ENCODE measurements at regions not wholly inside any gene's neighbourhood (a gene's known extent, or its start where the extent isn't known, plus 50 kb on each side); places are given as distances from the start of the nearest gene placed in this dataset.

DNA sequence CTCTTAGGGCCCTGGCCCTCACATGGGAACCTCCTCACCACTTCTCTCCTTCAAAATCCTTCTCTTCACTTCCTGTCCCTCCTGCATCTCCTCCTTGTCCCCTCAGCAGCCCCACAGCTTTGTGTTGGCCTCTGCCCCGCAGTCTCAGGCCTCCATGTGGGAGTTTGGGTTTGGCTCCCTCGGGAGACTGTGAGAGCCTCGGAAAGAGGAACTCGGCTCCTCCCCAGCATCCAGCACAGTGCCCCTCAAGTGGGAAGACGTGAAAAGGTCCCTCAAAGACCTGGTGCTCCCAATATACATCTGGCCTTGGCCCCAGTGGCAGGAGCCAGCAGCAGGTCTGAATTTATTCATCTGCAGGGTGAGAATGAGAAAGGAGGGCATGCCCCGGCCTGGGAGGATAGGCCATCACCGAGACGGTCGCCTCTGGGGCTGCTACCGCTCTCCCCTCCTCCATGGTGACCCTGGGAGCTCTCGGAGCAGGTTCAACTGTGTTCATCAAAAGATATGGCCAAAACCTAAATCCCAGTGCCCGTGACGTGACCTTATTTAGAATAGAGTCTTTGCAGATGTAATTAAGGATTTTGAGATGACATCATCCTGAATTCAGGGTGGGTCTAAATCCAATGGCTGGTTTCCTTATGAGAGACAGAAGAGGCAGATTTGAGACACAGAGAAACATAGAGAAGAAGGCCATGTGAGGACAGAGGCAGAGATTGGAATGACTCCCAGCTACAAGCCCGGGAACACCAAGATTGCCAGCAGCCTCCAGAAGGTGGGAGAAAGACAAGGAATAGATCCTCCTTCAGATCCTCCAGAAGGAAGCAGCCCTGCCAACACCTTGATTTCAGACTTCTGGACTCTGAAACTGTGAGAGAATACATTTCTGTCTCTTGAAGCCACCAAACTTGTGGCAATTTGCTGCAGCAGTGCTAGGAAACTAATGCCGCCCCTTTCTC lies 135.1 kb downstream of the MRM1 start:
- Histone ChIP-seq H3K79me1 (ENCODE audit: low read depth, low read length) (no peaks in the 10 kb centered on the region), H3K4ac (replicated peaks; ENCODE audit: insufficient read length, low read depth, low read length) (no peak overlapping the region), H3K9me3 (ENCODE audit: insufficient read depth in 2 of 2, low read depth in 1 of 2, low read length in 1 of 2) (no peaks in the 10 kb centered on the region), H4K5ac (ENCODE audit: insufficient read length, low read depth, low read length) (no peak overlapping the region), H2AFZ (ENCODE audit: low read length) (no peak overlapping the region), H3K27ac (ENCODE audit: low read depth, low read length) (no peak overlapping the region), H3K36me3 (ENCODE audit: control insufficient read depth in 2 of 4, insufficient read depth in 4 of 4, low read length in 3 of 4) (no peaks in the 10 kb centered on the region; a peak in 1 of 8 replicates), H2AK5ac (ENCODE audit: low read depth, low read length) (no peak overlapping the region), H3K23ac (ENCODE audit: insufficient read length) (no peak overlapping the region), H2BK20ac (ENCODE audit: low read length) (no peak overlapping the region), H2BK5ac (ENCODE audit: low read depth, low read length) (no peak overlapping the region), H3K14ac (ENCODE audit: insufficient read length) (no peak overlapping the region), H3K79me2 (ENCODE audit: control insufficient read depth in 1 of 2, insufficient read depth in 2 of 2, low read length in 2 of 2) (0 out of 4 replicates have a peak, but pooled peaks cover 0 to 3% of the 10 kb centered on the region in 2 experiments), H3K9ac (replicated peaks in 1 of 4; ENCODE audit: extremely low read depth in 1 of 4, low read depth in 3 of 4, low read length in 3 of 4) (no peak overlapping the region), H3K4me2 (ENCODE audit: insufficient read depth in 1 of 2, low read depth in 2 of 2, low read length in 2 of 2) (no peak overlapping the region), H4K91ac (replicated peaks; ENCODE audit: insufficient read length, low read length) (peak overlapping the region; percentile 79), H2BK12ac (ENCODE audit: low read depth, low read length) (no peak overlapping the region), H4K20me1 (replicated peaks in 1 of 2; ENCODE audit: control insufficient read depth in 1 of 2, insufficient read depth in 2 of 2, low read length in 2 of 2) (peaks cover 0 to 5% of the 10 kb centered on the region in 2 experiments), H4K8ac (ENCODE audit: extremely low read depth, insufficient read depth, low read length) (no peak overlapping the region), H2BK120ac (replicated peaks; ENCODE audit: low read depth, low read length) (no peak overlapping the region), H3K4me3 (ENCODE audit: extremely low read depth in 1 of 4, insufficient read depth in 2 of 4, low read depth in 3 of 4, low read length in 4 of 4) (no peak overlapping the region), H3K56ac (replicated peaks; ENCODE audit: insufficient read length, low read depth, low read length) (no peak overlapping the region), H3K4me1 (replicated peaks in 1 of 4; ENCODE audit: control insufficient read depth in 3 of 4, insufficient read depth in 4 of 4, low read length in 3 of 4) (peaks cover 2 to 18% (median 4%) of the 10 kb centered on the region in 4 experiments), H3K18ac (ENCODE audit: extremely low read depth, low read length) (no peak overlapping the region; the same call in 1 of the 2 replicates), H3K27me3 (replicated peaks in 1 of 4; ENCODE audit: control insufficient read depth in 3 of 4, extremely low read depth in 1 of 4, insufficient read depth in 3 of 4, low read length in 3 of 4) (peaks cover 0 to 4% (median 0%) of the 10 kb centered on the region in 4 experiments; a peak in 4 of 7 replicates), H3K23me2 (ENCODE audit: low read depth, low read length) (peaks cover 14% of the 10 kb centered on the region; the same call in 1 of the 2 replicates), H2BK15ac (ENCODE audit: low read length) (no peak overlapping the region)
- TF ChIP-seq CHD1 (IDR thresholded peaks at IDR 0.05; ENCODE audit: low read depth, low read length) = no peak
- TF ChIP-seq KDM1A (IDR thresholded peaks at IDR 0.05; ENCODE audit: borderline replicate concordance, low read length) = no peak
- TF ChIP-seq CEBPB (IDR thresholded peaks at IDR 0.05; ENCODE audit: low read depth, low read length) = no peak
- no peak for TF ChIP-seq EZH2 (IDR thresholded peaks at IDR 0.05; ENCODE audit: low read depth, low read length, severe bottlenecking)
- TF ChIP-seq POLR2A (IDR thresholded peaks at IDR 0.05; ENCODE audit: control extremely low read depth in 1 of 2, low read depth in 2 of 2, low read length in 2 of 2) = no peak
- ChIA-PET CTCF (ENCODE audit: partially characterized antibody) (interaction anchor here (0.8 to 3.1 kb wide), 3 partner anchors 19 to 78 kb away, joined by 3 to 9 read pairs (median 6); no protein-coding TSS in a partner anchor), POLR2A (ENCODE audit: partially characterized antibody) (interaction anchor here (0.8 kb wide), 1 partner anchor 12 kb away, joined by 3 read pairs; no protein-coding TSS in a partner anchor)
- DNase-seq (ENCODE audit: low read depth in 1 of 2, low spot score in 2 of 2) (no peak), FAIRE-seq (no peak)
- 87% methylated on average over 12 of the region's 15 CpGs; no CpG with 5 or more reads in 1 of the 2 experiments for WGBS, 2 experiments (ENCODE audit: extremely low coverage in 1 of 2, insufficient coverage in 1 of 2, insufficient read length in 1 of 2, insufficient replicate concordance in 2 of 2, low coverage in 1 of 2, low lambda C conversion rate in 2 of 2, missing lambda C conversion rate in 1 of 2)
